ENCODE measurements at regions not wholly inside any gene's neighbourhood (a gene's known extent, or its start where the extent isn't known, plus 50 kb on each side); places are given as distances from the start of the nearest gene placed in this dataset.

DNA sequence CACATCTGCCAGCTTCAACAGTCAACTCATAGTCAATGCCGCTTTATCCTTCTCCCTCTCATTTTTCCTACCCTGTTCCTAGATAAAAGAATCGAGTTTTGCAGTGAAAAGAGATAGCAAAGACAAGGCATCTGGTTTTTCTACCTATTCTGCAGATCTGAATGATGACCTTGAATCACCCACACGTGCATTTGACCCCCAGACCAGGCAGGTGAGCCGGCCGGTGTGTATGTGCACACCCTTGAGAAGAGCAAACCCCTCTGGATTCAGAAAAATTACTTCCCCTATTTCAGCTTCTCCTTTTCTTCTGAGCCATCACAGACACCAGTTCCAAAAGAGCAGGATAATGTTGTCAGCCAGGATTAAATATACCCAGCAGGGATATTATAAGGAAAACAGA, 115.6 kb upstream of the ST6GAL2 start:
- ChIA-PET CTCF (no interaction called here), POLR2A (no interaction called here)
- H3K9me3 Mint-ChIP-seq: peaks cover 6% of the 10 kb centered on the region
- H3K36me3 Mint-ChIP-seq (ENCODE audit: low read depth): no peaks in the 10 kb centered on the region
- DNase-seq (no peak), ATAC-seq (ENCODE audit: poor library complexity) (no peak)
- no peaks in the 10 kb centered on the region for H3K4me1 Mint-ChIP-seq (ENCODE audit: low read depth)
- no peak overlapping the region for H3K27ac Mint-ChIP-seq
- no peaks in the 10 kb centered on the region for H3K36me3 ChIP-seq (ENCODE audit: insufficient read depth, low read length)
- intact Hi-C loops (cut with DNase I, micrococcal nuclease): no loop called here
- peaks cover 10% of the 10 kb centered on the region for H3K27me3 Mint-ChIP-seq
- H3K4me3 Mint-ChIP-seq: no peak overlapping the region
- H3K9me3 ChIP-seq (ENCODE audit: control insufficient read depth in 1 of 2, insufficient read depth in 1 of 2, low read length in 2 of 2): no peaks in the 10 kb centered on the region
- TF ChIP-seq, protein P1, sequence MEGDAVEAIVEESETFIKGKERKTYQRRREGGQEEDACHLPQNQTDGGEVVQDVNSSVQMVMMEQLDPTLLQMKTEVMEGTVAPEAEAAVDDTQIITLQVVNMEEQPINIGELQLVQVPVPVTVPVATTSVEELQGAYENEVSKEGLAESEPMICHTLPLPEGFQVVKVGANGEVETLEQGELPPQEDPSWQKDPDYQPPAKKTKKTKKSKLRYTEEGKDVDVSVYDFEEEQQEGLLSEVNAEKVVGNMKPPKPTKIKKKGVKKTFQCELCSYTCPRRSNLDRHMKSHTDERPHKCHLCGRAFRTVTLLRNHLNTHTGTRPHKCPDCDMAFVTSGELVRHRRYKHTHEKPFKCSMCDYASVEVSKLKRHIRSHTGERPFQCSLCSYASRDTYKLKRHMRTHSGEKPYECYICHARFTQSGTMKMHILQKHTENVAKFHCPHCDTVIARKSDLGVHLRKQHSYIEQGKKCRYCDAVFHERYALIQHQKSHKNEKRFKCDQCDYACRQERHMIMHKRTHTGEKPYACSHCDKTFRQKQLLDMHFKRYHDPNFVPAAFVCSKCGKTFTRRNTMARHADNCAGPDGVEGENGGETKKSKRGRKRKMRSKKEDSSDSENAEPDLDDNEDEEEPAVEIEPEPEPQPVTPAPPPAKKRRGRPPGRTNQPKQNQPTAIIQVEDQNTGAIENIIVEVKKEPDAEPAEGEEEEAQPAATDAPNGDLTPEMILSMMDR (IDR thresholded peaks at IDR 0.05): no peak
- H3K27ac ChIP-seq (ENCODE audit: low read depth in 1 of 2, low read length in 2 of 2): no peak overlapping the region
- no peaks in the 10 kb centered on the region for H3K27me3 ChIP-seq (ENCODE audit: control insufficient read depth in 1 of 2, insufficient read depth in 2 of 2, low read length in 2 of 2)
- no peak overlapping the region for H3K4me3 ChIP-seq (ENCODE audit: low read length)
- H3K4me1 ChIP-seq (ENCODE audit: insufficient read depth, low read length): no peaks in the 10 kb centered on the region

DNA sequence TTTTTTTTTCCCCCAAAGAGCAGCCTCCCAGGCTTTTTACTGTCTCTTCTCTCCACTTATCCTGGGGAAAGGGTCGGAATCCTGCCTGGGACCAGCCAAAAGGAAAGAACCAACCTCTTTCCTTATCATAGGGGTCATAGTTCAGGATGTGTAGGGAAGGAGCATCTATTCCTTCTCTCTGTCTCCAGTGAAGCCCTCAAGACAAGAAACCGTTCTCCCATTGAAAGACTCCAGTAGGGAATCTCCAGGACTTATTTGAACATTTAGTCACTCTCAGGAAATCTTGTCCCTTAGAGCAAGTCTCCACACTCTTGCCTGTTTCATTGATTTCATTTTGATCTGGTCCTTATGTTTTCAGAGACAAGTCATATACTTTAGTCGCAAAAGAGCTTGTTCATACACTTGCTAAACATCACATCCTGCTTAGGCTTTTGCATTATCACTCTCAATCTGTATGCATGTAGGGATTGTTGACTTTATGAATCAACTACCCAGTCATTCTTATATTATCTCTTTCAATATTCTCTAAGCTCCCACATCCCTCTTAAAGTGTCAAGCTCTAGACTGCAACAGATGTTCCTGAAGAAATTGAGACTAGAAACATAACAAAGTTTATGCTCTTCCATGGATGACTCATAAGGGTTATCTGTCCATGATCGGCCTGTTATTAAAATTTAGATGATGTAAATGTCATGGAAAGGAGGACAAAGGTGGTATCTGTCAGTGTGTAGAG, 116.2 kb upstream of the ST6GAL2 start:
- Mint-ChIP-seq H3K27me3 (peaks cover 10% of the 10 kb centered on the region), H3K27ac (no peak overlapping the region), H3K4me3 (no peak overlapping the region), H3K36me3 (ENCODE audit: low read depth) (no peaks in the 10 kb centered on the region), H3K4me1 (ENCODE audit: low read depth) (no peaks in the 10 kb centered on the region), H3K9me3 (peaks cover 8% of the 10 kb centered on the region)
- no peaks in the 10 kb centered on the region for H3K4me1 ChIP-seq (ENCODE audit: insufficient read depth, low read length)
- intact Hi-C loops (cut with DNase I, micrococcal nuclease): no loop called here
- no peaks in the 10 kb centered on the region for H3K36me3 ChIP-seq (ENCODE audit: insufficient read depth, low read length)
- CTCF ChIA-PET: no interaction called here
- H3K27me3 ChIP-seq (ENCODE audit: control insufficient read depth in 1 of 2, insufficient read depth in 2 of 2, low read length in 2 of 2): no peaks in the 10 kb centered on the region
- POLR2A ChIA-PET: no interaction called here
- no peaks in the 10 kb centered on the region for H3K9me3 ChIP-seq (ENCODE audit: control insufficient read depth in 1 of 2, insufficient read depth in 1 of 2, low read length in 2 of 2)
- ATAC-seq (ENCODE audit: poor library complexity) (no peak), DNase-seq (no peak)
- H3K4me3 ChIP-seq (ENCODE audit: low read length): no peak overlapping the region
- TF ChIP-seq, protein P1 (IDR thresholded peaks at IDR 0.05): no peak
- H3K27ac ChIP-seq (ENCODE audit: low read depth in 1 of 2, low read length in 2 of 2): no peak overlapping the region

DNA sequence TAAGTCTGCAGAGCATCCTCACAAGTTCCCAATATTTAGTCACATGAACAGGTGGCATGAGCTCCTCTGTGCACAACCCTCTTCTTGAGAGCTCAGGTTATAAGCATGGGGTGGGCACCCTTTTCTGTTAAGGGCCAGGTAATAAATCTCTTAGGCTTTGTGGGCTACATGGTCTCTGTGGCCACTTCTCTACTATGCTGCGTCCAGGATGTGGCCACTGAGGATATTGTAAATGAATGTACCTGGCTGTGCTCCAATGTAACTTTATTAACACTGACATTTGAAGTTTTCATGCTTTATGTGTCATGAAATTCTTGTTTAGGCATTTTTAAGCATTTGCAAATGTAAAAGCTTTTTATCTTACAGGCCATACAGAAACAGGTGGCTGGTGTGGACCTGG, 116.8 kb upstream of the ST6GAL2 start:
- H3K4me1 ChIP-seq (ENCODE audit: insufficient read depth, low read length): no peaks in the 10 kb centered on the region
- no peak overlapping the region for H3K27ac ChIP-seq (ENCODE audit: low read depth in 1 of 2, low read length in 2 of 2)
- ATAC-seq (ENCODE audit: poor library complexity) (no peak), DNase-seq (no peak)
- no peaks in the 10 kb centered on the region for H3K9me3 ChIP-seq (ENCODE audit: control insufficient read depth in 1 of 2, insufficient read depth in 1 of 2, low read length in 2 of 2)
- no peaks in the 10 kb centered on the region for H3K27me3 ChIP-seq (ENCODE audit: control insufficient read depth in 1 of 2, insufficient read depth in 2 of 2, low read length in 2 of 2)
- H3K27me3 Mint-ChIP-seq: peaks cover 5% of the 10 kb centered on the region
- no peak overlapping the region for H3K4me3 ChIP-seq (ENCODE audit: low read length)
- no peaks in the 10 kb centered on the region for H3K36me3 ChIP-seq (ENCODE audit: insufficient read depth, low read length)
- H3K4me1 Mint-ChIP-seq (ENCODE audit: low read depth): no peaks in the 10 kb centered on the region
- H3K9me3 Mint-ChIP-seq: peaks cover 5% of the 10 kb centered on the region
- TF ChIP-seq, protein P1 (IDR thresholded peaks at IDR 0.05): no peak
- ChIA-PET POLR2A (no interaction called here), CTCF (no interaction called here)
- no peak overlapping the region for H3K4me3 Mint-ChIP-seq
- intact Hi-C loops (cut with DNase I, micrococcal nuclease): no loop called here
- H3K27ac Mint-ChIP-seq: no peak overlapping the region
- no peaks in the 10 kb centered on the region for H3K36me3 Mint-ChIP-seq (ENCODE audit: low read depth)
